Right lobe of liver (tissue), 6 donors: ENCODE measurements at regions not wholly inside any gene's neighbourhood (a gene's known extent, or its start where the extent isn't known, plus 50 kb on each side); places are given as distances from the start of the nearest gene placed in this dataset.

Source experiments
- ATAC-seq, 4 donors: fragments of 200-7000 bp; cut with Tn5 transposase; one replicate each; pipeline ENCODE4 v1.9.1; 2020; ENCODE audit warnings: mild to moderate bottlenecking in 4 of 4, moderate library complexity in 4 of 4
- DNase-seq, 3 donors: peaks; one replicate each; pipeline ENCODE4 v3.0.0-alpha.2; 2020
- H3K27ac ChIP-seq, 3 donors: fragments of 200-600 bp; one replicate each; pipeline ENCODE4 v1.8.0; 2022
- H3K27me3 ChIP-seq, 2 donors: fragments of 200-600 bp; one replicate each; pipeline ENCODE4 v1.8.0; 2022
- H3K36me3 ChIP-seq, 4 donors: fragments of 200-600 bp; sonication (generic) in 1 of 4; one replicate each; pipeline versions ENCODE4 v1.5.1 to v1.8.0; 2017 to 2022; ENCODE audit warnings: control low read depth in 1 of 4
- H3K4me1 ChIP-seq, 4 donors: fragments of 200-600 bp; sonication (generic) in 1 of 4; one replicate each; pipeline versions ENCODE4 v1.5.1 to v1.8.0; 2017 to 2022; ENCODE audit warnings: control low read depth in 1 of 4
- H3K4me3 ChIP-seq, 3 donors: fragments of 200-600 bp; one replicate each; pipeline ENCODE4 v1.8.0; 2022
- H3K9me3 ChIP-seq, 4 donors: fragments of 200-600 bp; sonication (generic) in 1 of 4; one replicate each; pipeline versions ENCODE4 v1.5.1 to v1.8.0; 2017 to 2022; ENCODE audit warnings: control low read depth in 1 of 4
- POLR2A ChIP-seq: fragments of 450-650 bp; IDR thresholded peaks from one replicate; pipeline ENCODE4 v1.6.1; 2017; ENCODE audit warnings: antibody characterized with exemption, mild to moderate bottlenecking
- WGBS: methylation state at CpG from one replicate; pipeline ENCODE4 v1.1.6; 2018; ENCODE audit warnings: low coverage, low lambda C conversion rate; ENCODE audit not compliant: insufficient coverage; ENCODE audit errors: missing lambda C conversion rate; 5-methylcytosine and 5-hydroxymethylcytosine counted together
- intact Hi-C, 2 donors: fragments of 100-400 bp; cut with DNase I; formaldehyde crosslinking; loops; one replicate each; pipeline versions ENCODE4 v1.11.2 to v1.14.1; 2022
- TF ChIP-seq, protein P1 (sequence below), 4 donors: fragments of 200-600 bp in 3 of 4; fragments of 450-650 bp in 1 of 4; IDR thresholded peaks; one replicate each; pipeline versions ENCODE4 v1.5.1 to v1.8.0; 2016 to 2022; ENCODE audit warnings: antibody characterized with exemption in 4 of 4, mild to moderate bottlenecking in 2 of 4
- donor health status: DM: no; HTN: yes; CAD: no.
- donor health status: DM: no; HTN: no; CAD: no.
- donor health status: DM: no; HTN: no; CAD: no.
- donor health status: DM: no; HTN: yes; CAD: no.
- donor health status: DM: no; HTN: yes; CAD: no.

DNA sequence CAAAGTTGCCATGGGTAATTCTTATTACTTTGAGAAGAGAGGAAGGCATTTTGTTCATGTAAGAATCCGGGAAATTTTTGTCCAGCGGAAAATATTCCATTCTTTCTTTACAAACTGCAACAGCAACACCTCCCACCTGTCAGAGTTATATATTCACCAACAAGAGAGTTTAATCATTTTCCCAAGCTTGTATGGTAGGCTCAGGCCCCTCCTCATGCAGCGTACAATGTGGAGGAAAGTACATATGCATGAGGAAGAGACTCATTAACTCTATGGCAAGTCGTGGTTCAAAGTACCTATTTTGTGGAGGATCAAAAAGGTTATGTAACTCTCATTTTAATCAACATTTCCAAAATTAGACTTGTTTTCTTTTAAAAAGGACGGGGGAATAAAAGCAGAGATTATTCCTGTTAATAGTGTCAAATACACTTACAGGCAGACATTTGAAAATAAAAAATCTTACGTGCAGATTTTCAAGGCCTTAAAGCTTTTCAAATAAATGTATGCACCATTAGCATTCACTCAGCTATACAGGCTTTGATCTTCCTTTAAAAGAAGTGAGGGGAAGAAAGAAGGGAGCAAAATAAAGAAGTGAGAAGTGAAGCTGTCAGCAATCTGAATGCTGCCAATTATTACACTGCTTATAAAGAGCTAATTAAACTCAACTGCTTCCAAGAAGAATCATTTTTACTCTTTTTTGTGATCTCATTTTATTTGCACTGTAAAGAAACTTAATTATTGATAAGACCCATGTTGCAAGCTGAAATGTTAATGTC, 204.8 kb downstream of the FAT4 start:
- no peaks in the 10 kb centered on the region for H3K36me3 ChIP-seq
- WGBS, result 34% methylated on average over 6 of the region's 6 CpGs
- no peak for DNase-seq
- H3K4me1 ChIP-seq, result no peaks in the 10 kb centered on the region
- H3K9me3 ChIP-seq, result no peaks in the 10 kb centered on the region
- TF ChIP-seq POLR2A, result no peak
- TF ChIP-seq, protein P1, sequence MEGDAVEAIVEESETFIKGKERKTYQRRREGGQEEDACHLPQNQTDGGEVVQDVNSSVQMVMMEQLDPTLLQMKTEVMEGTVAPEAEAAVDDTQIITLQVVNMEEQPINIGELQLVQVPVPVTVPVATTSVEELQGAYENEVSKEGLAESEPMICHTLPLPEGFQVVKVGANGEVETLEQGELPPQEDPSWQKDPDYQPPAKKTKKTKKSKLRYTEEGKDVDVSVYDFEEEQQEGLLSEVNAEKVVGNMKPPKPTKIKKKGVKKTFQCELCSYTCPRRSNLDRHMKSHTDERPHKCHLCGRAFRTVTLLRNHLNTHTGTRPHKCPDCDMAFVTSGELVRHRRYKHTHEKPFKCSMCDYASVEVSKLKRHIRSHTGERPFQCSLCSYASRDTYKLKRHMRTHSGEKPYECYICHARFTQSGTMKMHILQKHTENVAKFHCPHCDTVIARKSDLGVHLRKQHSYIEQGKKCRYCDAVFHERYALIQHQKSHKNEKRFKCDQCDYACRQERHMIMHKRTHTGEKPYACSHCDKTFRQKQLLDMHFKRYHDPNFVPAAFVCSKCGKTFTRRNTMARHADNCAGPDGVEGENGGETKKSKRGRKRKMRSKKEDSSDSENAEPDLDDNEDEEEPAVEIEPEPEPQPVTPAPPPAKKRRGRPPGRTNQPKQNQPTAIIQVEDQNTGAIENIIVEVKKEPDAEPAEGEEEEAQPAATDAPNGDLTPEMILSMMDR (IDR thresholded peaks at IDR 0.05), result no peak
- intact Hi-C loops, result no loop called here
- H3K27ac ChIP-seq, result no peak overlapping the region
- peak overlapping the region in 2 of 3 donors; percentile 9 to 15 for H3K4me3 ChIP-seq
- H3K27me3 ChIP-seq, result no peaks in the 10 kb centered on the region
- peak; percentile 76 to 91 (median 78) for ATAC-seq

DNA sequence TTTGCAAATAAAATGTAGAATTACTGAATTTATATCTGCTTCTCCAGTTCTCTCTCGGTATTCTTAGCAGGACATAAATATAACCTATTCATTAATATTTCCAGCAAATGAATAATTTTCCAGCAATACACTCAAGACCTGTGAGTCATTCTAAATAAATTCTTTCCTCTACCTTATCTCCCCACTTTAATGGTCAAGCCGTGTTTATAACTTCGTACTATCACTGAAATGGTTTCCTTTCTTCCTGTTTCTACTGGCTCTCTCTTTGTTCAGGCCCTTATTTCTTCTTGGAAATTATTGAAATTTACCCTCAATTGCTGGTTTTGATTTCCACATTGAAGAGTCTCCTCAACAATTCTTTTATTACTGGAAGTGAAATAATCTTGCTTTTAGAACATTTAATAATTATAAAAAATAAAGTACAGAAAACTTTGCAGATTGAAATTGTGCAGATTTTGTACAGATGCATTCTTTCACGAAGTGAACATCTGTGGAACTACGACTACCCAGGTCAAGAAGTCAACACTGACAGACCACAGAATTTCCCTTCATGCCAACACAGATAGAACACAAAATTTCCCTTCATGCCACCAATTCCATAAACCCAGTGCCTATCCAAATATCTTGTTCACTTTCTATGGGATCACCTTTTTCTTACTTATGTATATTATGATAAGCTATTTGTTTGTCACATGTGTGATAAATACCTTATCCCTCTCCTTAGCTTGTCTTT, 205.7 kb downstream of the FAT4 start:
- DNase-seq (no peak), ATAC-seq (peak in 1 of 4 donors; percentile 38)
- WGBS, result 48% methylated on average over 5 of the region's 5 CpGs
- Histone ChIP-seq H3K27ac (no peak overlapping the region), H3K9me3 (no peaks in the 10 kb centered on the region), H3K4me3 (no peak overlapping the region), H3K36me3 (no peaks in the 10 kb centered on the region), H3K4me1 (no peaks in the 10 kb centered on the region), H3K27me3 (no peaks in the 10 kb centered on the region)
- intact Hi-C loops, result no loop called here
- no peak for TF ChIP-seq POLR2A
- TF ChIP-seq, protein P1 (IDR thresholded peaks at IDR 0.05), result no peak

DNA sequence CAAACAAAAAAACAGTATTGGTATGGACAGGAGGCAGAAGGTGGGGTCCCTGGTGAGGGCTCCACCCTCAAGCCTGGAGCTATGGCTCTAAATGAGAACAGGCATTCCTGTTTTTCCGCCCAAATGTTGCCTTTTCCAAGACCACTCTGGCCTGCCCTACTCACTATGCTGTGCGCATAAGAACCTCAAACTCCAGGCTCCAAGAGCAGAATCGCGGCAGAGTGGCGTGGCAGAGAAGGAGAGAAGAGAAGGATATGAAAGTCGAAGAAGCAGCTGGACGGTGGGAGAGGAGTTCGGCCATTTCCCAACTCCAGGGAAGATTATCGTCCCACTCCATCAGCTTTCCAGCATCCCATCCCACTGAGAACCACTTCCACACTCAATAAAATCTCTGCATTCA, 207.8 kb downstream of the FAT4 start:
- WGBS, result 87% methylated on average over 5 of the region's 9 CpGs
- Histone ChIP-seq H3K27me3 (no peaks in the 10 kb centered on the region), H3K36me3 (no peaks in the 10 kb centered on the region), H3K27ac (no peak overlapping the region), H3K9me3 (no peaks in the 10 kb centered on the region), H3K4me1 (no peaks in the 10 kb centered on the region), H3K4me3 (no peak overlapping the region)
- intact Hi-C loops, result no loop called here
- TF ChIP-seq, protein P1 (IDR thresholded peaks at IDR 0.05), result no peak
- TF ChIP-seq POLR2A, result no peak
- no peak for ATAC-seq
- no peak for DNase-seq

DNA sequence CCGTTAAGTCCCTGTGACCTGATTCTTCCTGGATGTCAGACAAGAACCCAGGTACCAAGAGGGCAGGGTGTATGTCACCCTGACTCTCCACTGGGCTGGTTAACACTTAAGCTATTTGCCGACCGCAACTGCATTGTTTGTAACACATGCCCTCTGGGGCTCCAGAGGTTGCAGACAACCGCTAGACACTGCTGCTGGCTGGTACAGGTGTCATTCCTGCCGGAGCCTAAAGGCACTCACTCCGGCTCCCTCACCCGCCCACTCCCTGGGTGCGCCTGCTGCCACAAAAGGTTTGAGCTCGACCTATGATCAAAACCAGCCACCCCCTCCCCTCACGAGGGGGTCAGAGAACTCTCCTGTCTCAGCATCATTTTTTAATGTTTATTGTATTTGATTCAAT, 208.2 kb downstream of the FAT4 start:
- DNase-seq (peak in 1 of 3 donors; percentile 45), ATAC-seq (peak in 1 of 4 donors; percentile 19)
- Histone ChIP-seq H3K4me3 (no peak overlapping the region), H3K4me1 (no peaks in the 10 kb centered on the region), H3K36me3 (no peaks in the 10 kb centered on the region), H3K27ac (no peak overlapping the region), H3K9me3 (no peaks in the 10 kb centered on the region), H3K27me3 (no peaks in the 10 kb centered on the region)
- no peak for TF ChIP-seq POLR2A
- TF ChIP-seq, protein P1 (IDR thresholded peaks at IDR 0.05), result no peak
- 74% methylated on average over 7 of the region's 10 CpGs for WGBS
- intact Hi-C loops, result no loop called here
